HL-60 (cell line): ENCODE measurements at regions not wholly inside any gene's neighbourhood (a gene's known extent, or its start where the extent isn't known, plus 50 kb on each side); places are given as distances from the start of the nearest gene placed in this dataset.

ENCODE experiments used
- DNase-seq, 2 experiments: peaks; one replicate each; pipeline ENCODE4 v3.0.0-alpha.2; 2010 to 2020; ENCODE audit warnings: low read depth in 1 of 2, low spot score in 1 of 2
- H3K27ac ChIP-seq: fragments of 250-450 bp; sonication (Bioruptor Pico); replicated peaks from 2 replicates; pipeline ENCODE4 v1.5.1; 2020; ENCODE audit warnings: mild to moderate bottlenecking, moderate library complexity
- H3K27me3 ChIP-seq: fragments of 250-450 bp; sonication (Bioruptor Pico); 2 replicates; pipeline ENCODE4 v1.5.1; 2021; ENCODE audit warnings: mild to moderate bottlenecking, moderate library complexity; ENCODE audit not compliant: insufficient read depth, poor library complexity, severe bottlenecking
- H3K4me3 ChIP-seq: replicated peaks from 2 replicates; pipeline ENCODE4 v1.5.1; 2011; ENCODE audit warnings: mild to moderate bottlenecking, control low read depth, low read length; ENCODE audit not compliant: insufficient read depth
- GABPA ChIP-seq: IDR thresholded peaks from 2 replicates; pipeline ENCODE4 v1.6.1; 2012; ENCODE audit warnings: low read depth
- POLR2AphosphoS5 ChIP-seq: IDR thresholded peaks from 2 replicates; pipeline ENCODE4 v1.6.1; 2012; ENCODE audit warnings: low read depth
- REST ChIP-seq: IDR thresholded peaks from 2 replicates; pipeline ENCODE4 v1.6.1; 2012; ENCODE audit warnings: low read depth; ENCODE audit not compliant: insufficient replicate concordance
- SPI1 ChIP-seq: IDR thresholded peaks from 2 replicates; pipeline ENCODE4 v1.6.1; 2012; ENCODE audit warnings: low read depth, mild to moderate bottlenecking, borderline replicate concordance
- TF ChIP-seq, protein P1 (sequence below): IDR thresholded peaks from one replicate; pipeline ENCODE4 v1.5.1; 2011; ENCODE audit warnings: low read length, control low read depth, inconsistent platforms; ENCODE audit not compliant: insufficient read depth

DNA sequence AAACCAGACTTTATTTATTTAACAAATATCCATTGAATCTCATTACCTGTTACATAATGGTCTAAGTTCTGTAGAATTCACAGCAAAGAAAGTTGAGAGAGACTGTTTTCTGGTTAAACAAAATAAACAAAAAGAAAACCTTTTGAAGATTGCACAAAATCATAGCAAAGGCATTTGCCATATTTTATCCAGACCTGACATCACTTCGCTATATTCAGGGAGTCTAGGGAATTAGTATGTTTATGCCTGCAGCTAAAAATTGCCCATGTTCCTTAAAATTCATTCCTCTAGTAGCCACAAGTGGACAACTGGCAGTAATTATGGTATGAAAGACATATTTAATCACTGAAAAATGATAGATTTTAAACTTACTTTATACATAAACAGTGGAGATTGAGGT lies 577.0 kb upstream of the DAB2 start:
- DNase-seq, result no peak
- Histone ChIP-seq H3K4me3 (no peak overlapping the region), H3K27ac (no peak overlapping the region), H3K27me3 (no peaks in the 10 kb centered on the region)
- TF ChIP-seq GABPA, result no peak
- TF ChIP-seq, protein P1, sequence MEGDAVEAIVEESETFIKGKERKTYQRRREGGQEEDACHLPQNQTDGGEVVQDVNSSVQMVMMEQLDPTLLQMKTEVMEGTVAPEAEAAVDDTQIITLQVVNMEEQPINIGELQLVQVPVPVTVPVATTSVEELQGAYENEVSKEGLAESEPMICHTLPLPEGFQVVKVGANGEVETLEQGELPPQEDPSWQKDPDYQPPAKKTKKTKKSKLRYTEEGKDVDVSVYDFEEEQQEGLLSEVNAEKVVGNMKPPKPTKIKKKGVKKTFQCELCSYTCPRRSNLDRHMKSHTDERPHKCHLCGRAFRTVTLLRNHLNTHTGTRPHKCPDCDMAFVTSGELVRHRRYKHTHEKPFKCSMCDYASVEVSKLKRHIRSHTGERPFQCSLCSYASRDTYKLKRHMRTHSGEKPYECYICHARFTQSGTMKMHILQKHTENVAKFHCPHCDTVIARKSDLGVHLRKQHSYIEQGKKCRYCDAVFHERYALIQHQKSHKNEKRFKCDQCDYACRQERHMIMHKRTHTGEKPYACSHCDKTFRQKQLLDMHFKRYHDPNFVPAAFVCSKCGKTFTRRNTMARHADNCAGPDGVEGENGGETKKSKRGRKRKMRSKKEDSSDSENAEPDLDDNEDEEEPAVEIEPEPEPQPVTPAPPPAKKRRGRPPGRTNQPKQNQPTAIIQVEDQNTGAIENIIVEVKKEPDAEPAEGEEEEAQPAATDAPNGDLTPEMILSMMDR, result no peak
- no peak for TF ChIP-seq POLR2AphosphoS5
- no peak for TF ChIP-seq REST
- TF ChIP-seq SPI1, result no peak

- TF ChIP-seq REST (no peak), GABPA (no peak), POLR2AphosphoS5 (no peak), SPI1 (no peak)
- TF ChIP-seq, protein P1, result no peak
- no peak for DNase-seq
- no peak overlapping the region for H3K27ac ChIP-seq
These were observed 573.7 kb upstream of the DAB2 start for GRCh38 chr5:39998518-39998917.

DNA sequence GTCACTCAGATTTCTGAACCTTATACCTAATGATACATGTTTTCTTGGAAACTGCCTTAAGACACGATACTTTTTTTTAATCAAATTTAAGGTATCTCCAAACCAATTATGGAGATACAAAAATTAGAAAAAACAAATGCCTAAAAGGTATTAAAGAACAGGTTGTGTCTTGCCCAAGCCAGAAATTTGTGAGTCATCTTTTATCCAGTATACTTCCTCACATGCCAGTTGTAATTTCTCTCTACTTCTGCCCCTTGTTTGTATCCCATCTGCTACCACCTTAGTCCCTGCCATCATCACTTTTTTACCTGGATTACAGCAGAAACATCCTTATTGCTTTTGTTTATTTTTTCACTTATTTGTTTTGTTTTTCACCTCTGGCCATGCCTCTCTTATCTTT lies 571.2 kb upstream of the DAB2 start:
- Histone ChIP-seq H3K27ac (no peak overlapping the region), H3K4me3 (no peak overlapping the region), H3K27me3 (no peaks in the 10 kb centered on the region)
- DNase-seq, result no peak
- TF ChIP-seq SPI1, result no peak
- TF ChIP-seq REST, result no peak
- no peak for TF ChIP-seq GABPA
- no peak for TF ChIP-seq POLR2AphosphoS5
- TF ChIP-seq, protein P1, result no peak

More at GRCh38 chr5:39998518-39998917, 573.7 kb upstream of the DAB2 start:
- H3K4me3 ChIP-seq, result no peak overlapping the region
- no peaks in the 10 kb centered on the region for H3K27me3 ChIP-seq
